Keratinocyte (primary cell): ENCODE measurements at regions not wholly inside any gene's neighbourhood (a gene's known extent, or its start where the extent isn't known, plus 50 kb on each side); places are given as distances from the start of the nearest gene placed in this dataset.

Experiments used
- DNase-seq: peaks from one replicate; pipeline ENCODE4 v3.0.0-alpha.2; 2011; ENCODE audit warnings: low read depth, missing footprints, low spot score
- FAIRE-seq: peaks from 2 replicates; lab custom pipeline; 2011; peaks lifted over from hg19 to GRCh38; lab: Jason Lieb, UNC
- H2AFZ ChIP-seq: 2 replicates; pipeline ENCODE4 v1.6.0; 2012; ENCODE audit warnings: low read length, control low read depth, inconsistent platforms; ENCODE audit not compliant: control insufficient read depth
- H3K27ac ChIP-seq: 2 replicates; pipeline ENCODE4 v1.5.1; 2011; ENCODE audit warnings: low read length; ENCODE audit not compliant: control insufficient read depth, insufficient read depth
- H3K27me3 ChIP-seq: 3 replicates; pipeline ENCODE4 v1.6.0; 2011; ENCODE audit warnings: low read length; ENCODE audit not compliant: control insufficient read depth, insufficient read depth; ENCODE audit errors: extremely low read depth
- H3K36me3 ChIP-seq, 2 experiments: 2 replicates in 1 of 2; 3 replicates in 1 of 2; pipeline ENCODE4 v1.5.1; 2011; ENCODE audit warnings: low read length in 2 of 2, mild to moderate bottlenecking in 1 of 2; ENCODE audit not compliant: control insufficient read depth in 2 of 2, insufficient read depth in 2 of 2; ENCODE audit errors: extremely low read depth in 1 of 2
- H3K4me1 ChIP-seq: 3 replicates; pipeline ENCODE4 v1.5.1; 2011; ENCODE audit warnings: low read length; ENCODE audit not compliant: control insufficient read depth, insufficient read depth; ENCODE audit errors: extremely low read depth
- H3K4me2 ChIP-seq: 3 replicates; pipeline ENCODE4 v1.6.0; 2011; ENCODE audit warnings: low read depth, low read length; ENCODE audit not compliant: control insufficient read depth, insufficient read depth; ENCODE audit errors: extremely low read depth
- H3K4me3 ChIP-seq, 3 experiments: fragments of 200-600 bp in 1 of 3; sonication (generic) in 1 of 3; 2 replicates in 2 of 3; 3 replicates in 1 of 3; pipeline ENCODE4 v1.5.1; 2011 to 2016; ENCODE audit warnings: low read length in 3 of 3, mild to moderate bottlenecking in 3 of 3, control low read depth in 2 of 3, inconsistent platforms in 1 of 3, low read depth in 1 of 3, mixed read lengths in 1 of 3, mixed run types in 1 of 3, moderate library complexity in 1 of 3; ENCODE audit not compliant: control insufficient read depth in 2 of 3, insufficient read depth in 2 of 3; ENCODE audit errors: extremely low read depth in 1 of 3
- H3K79me2 ChIP-seq: 2 replicates; pipeline ENCODE4 v1.6.0; 2012; ENCODE audit warnings: low read length; ENCODE audit not compliant: control insufficient read depth, insufficient read depth
- H3K9ac ChIP-seq: 3 replicates; pipeline ENCODE4 v1.6.0; 2011; ENCODE audit warnings: low read length; ENCODE audit not compliant: control insufficient read depth, insufficient read depth; ENCODE audit errors: extremely low read depth
- H3K9me1 ChIP-seq: 3 replicates; pipeline ENCODE4 v1.6.0; 2011; ENCODE audit warnings: low read length; ENCODE audit not compliant: control insufficient read depth, insufficient read depth; ENCODE audit errors: extremely low read depth
- H3K9me3 ChIP-seq: 2 replicates; pipeline ENCODE4 v1.5.1; 2012; ENCODE audit warnings: low read depth, low read length; ENCODE audit not compliant: control insufficient read depth
- H4K20me1 ChIP-seq: 3 replicates; pipeline ENCODE4 v1.6.0; 2011; ENCODE audit warnings: low read length; ENCODE audit not compliant: control insufficient read depth, insufficient read depth; ENCODE audit errors: extremely low read depth
- CTCF ChIP-seq, 3 experiments: IDR thresholded peaks in 1 of 3; conservative IDR thresholded peaks in 1 of 3; optimal IDR thresholded peaks in 1 of 3; 2 replicates in 2 of 3; 3 replicates in 1 of 3; pipeline versions ENCODE3 to v1.5.1; 2011; ENCODE audit warnings: low read length in 3 of 3, mild to moderate bottlenecking in 3 of 3, moderate library complexity in 2 of 3, control low read depth in 1 of 3, inconsistent platforms in 1 of 3; ENCODE audit not compliant: insufficient read depth in 2 of 3; ENCODE audit errors: extremely low read depth in 1 of 3
- EZH2 ChIP-seq: IDR thresholded peaks from one replicate; pipeline ENCODE4 v1.6.1; 2012; ENCODE audit warnings: inconsistent platforms, mild to moderate bottlenecking, low read length, moderate library complexity
- dilution Hi-C: fragments of 300-500 bp; cut with MboI; formaldehyde crosslinking; loops from one replicate; pipeline ENCODE4 v1.7.0; 2020; ENCODE audit warnings: low sequenced_read_pairs; ENCODE audit not compliant: extremely low pct_ligation_motif_present

- Histone ChIP-seq H3K9me3 (peaks cover 4% of the 10 kb centered on the region), H3K9me1 (no peaks in the 10 kb centered on the region), H3K9ac (no peak overlapping the region), H3K36me3 (no peaks in the 10 kb centered on the region), H3K4me2 (no peak overlapping the region), H2AFZ (no peak overlapping the region), H3K27me3 (no peaks in the 10 kb centered on the region), H4K20me1 (no peaks in the 10 kb centered on the region), H3K27ac (no peak overlapping the region), H3K79me2 (no peaks in the 10 kb centered on the region), H3K4me1 (no peaks in the 10 kb centered on the region), H3K4me3 (no peak overlapping the region)
- DNase-seq (no peak), FAIRE-seq (no peak)
- TF ChIP-seq EZH2 (no peak), CTCF (optimal IDR thresholded peaks at IDR 0.05 in 1 of 3, IDR thresholded peaks at IDR 0.05 in 1 of 3, conservative IDR thresholded peaks at IDR 0.05 in 1 of 3; ENCODE audit: extremely low read depth in 1 of 3, insufficient read depth in 2 of 3, low read length in 3 of 3) (no peak)
- dilution Hi-C loops, result no loop called here
These were observed 1082.1 kb downstream of the AACS start for GRCh38 chr12:126147321-126147720.

- no peak overlapping the region for H3K4me2 ChIP-seq
- no peaks in the 10 kb centered on the region for H4K20me1 ChIP-seq
- dilution Hi-C loops, result no loop called here
- no peaks in the 10 kb centered on the region for H3K4me1 ChIP-seq
- H2AFZ ChIP-seq, result no peak overlapping the region
- no peaks in the 10 kb centered on the region for H3K27me3 ChIP-seq
- H3K9me3 ChIP-seq, result no peaks in the 10 kb centered on the region
- H3K4me3 ChIP-seq, result no peak overlapping the region
- H3K9ac ChIP-seq, result no peak overlapping the region
- H3K36me3 ChIP-seq, result no peaks in the 10 kb centered on the region
- H3K79me2 ChIP-seq, result no peaks in the 10 kb centered on the region
- H3K9me1 ChIP-seq, result no peaks in the 10 kb centered on the region
- FAIRE-seq (no peak), DNase-seq (no peak)
- no peak overlapping the region for H3K27ac ChIP-seq
- TF ChIP-seq EZH2 (no peak), CTCF (optimal IDR thresholded peaks at IDR 0.05 in 1 of 3, IDR thresholded peaks at IDR 0.05 in 1 of 3, conservative IDR thresholded peaks at IDR 0.05 in 1 of 3; ENCODE audit: extremely low read depth in 1 of 3, insufficient read depth in 2 of 3, low read length in 3 of 3) (no peak)
These were observed 1091.8 kb downstream of the AACS start for GRCh38 chr12:126156806-126157574.
